Upper lobe of left lung (tissue), 4 donors: ENCODE measurements at regions not wholly inside any gene's neighbourhood (a gene's known extent, or its start where the extent isn't known, plus 50 kb on each side); places are given as distances from the start of the nearest gene placed in this dataset.

Source experiments
- CTCF ChIP-seq, 6 experiments: fragments of 450-650 bp in 4 of 6; fragments of 200-600 bp in 2 of 6; sonication (generic) in 2 of 6; IDR thresholded peaks; one replicate each; pipeline ENCODE4 v1.5.1; 2016 to 2019; ENCODE audit warnings: antibody characterized with exemption in 6 of 6
- EP300 ChIP-seq, 4 donors: sonication (generic); formaldehyde crosslinking; IDR thresholded peaks; one replicate each; pipeline ENCODE4 v1.5.1; 2017; ENCODE audit warnings: antibody characterized with exemption in 4 of 4, control low read depth in 2 of 4
- POLR2AphosphoS5 ChIP-seq, 2 donors: sonication (generic); formaldehyde crosslinking; IDR thresholded peaks; one replicate each; pipeline ENCODE4 v1.5.1; 2017; ENCODE audit warnings: antibody characterized with exemption in 2 of 2

GRCh38 chr3:153652076-153652475, 469.1 kb upstream of the ARHGEF26 start:
- TF ChIP-seq CTCF (IDR thresholded peaks at IDR 0.05) (no peak), EP300 (IDR thresholded peaks at IDR 0.05) (no peak), POLR2AphosphoS5 (IDR thresholded peaks at IDR 0.05) (no peak)
